ENCODE measurements at regions not wholly inside any gene's neighbourhood (a gene's known extent, or its start where the extent isn't known, plus 50 kb on each side); places are given as distances from the start of the nearest gene placed in this dataset.
"Not testable (repeated sequence)": the region's sequence is repeated elsewhere in the genome, so short reads cannot be mapped to it uniquely, and the experiment has no call there.

- Mint-ChIP-seq H3K36me3 (ENCODE audit: insufficient read depth) (no peaks in the 10 kb centered on the region), H3K4me1 (ENCODE audit: low read depth) (no peaks in the 10 kb centered on the region), H3K27me3 (no peaks in the 10 kb centered on the region), H3K4me3 (ENCODE audit: low read depth) (no peak overlapping the region), H3K27ac (no peak overlapping the region), H3K9me3 (ENCODE audit: low read depth) (no peaks in the 10 kb centered on the region)
- no peak for TF ChIP-seq CTCF (IDR thresholded peaks at IDR 0.05; ENCODE audit: unreplicated experiment)
- no peak for DNase-seq (ENCODE audit: low spot score, unreplicated experiment)
Observed at GRCh38 chr13:64697226-64697625, 2532.9 kb downstream of the PCDH9 start.

- peaks cover 1% of the 10 kb centered on the region for H3K4me1 Mint-ChIP-seq (ENCODE audit: low read depth)
- DNase-seq (ENCODE audit: low spot score, unreplicated experiment) = no peak
- no peak overlapping the region for H3K4me3 Mint-ChIP-seq (ENCODE audit: low read depth)
- no peak overlapping the region for H3K27ac Mint-ChIP-seq
- no peaks in the 10 kb centered on the region for H3K27me3 Mint-ChIP-seq
- no peaks in the 10 kb centered on the region for H3K36me3 Mint-ChIP-seq (ENCODE audit: insufficient read depth)
- no peaks in the 10 kb centered on the region for H3K9me3 Mint-ChIP-seq (ENCODE audit: low read depth)
- TF ChIP-seq CTCF (IDR thresholded peaks at IDR 0.05; ENCODE audit: unreplicated experiment) = no peak
Observed at GRCh38 chr13:64688893-64689677, 2541.1 kb downstream of the PCDH9 start.

- H3K36me3 Mint-ChIP-seq (ENCODE audit: insufficient read depth); H3K9me3 Mint-ChIP-seq (ENCODE audit: low read depth); DNase-seq (ENCODE audit: low spot score, unreplicated experiment); H3K27ac Mint-ChIP-seq; H3K27me3 Mint-ChIP-seq; H3K4me1 Mint-ChIP-seq (ENCODE audit: low read depth); H3K4me3 Mint-ChIP-seq (ENCODE audit: low read depth): not testable (repeated sequence)
Observed at GRCh38 chr13:64686536-64686935, 2543.6 kb downstream of the PCDH9 start.

DNA sequence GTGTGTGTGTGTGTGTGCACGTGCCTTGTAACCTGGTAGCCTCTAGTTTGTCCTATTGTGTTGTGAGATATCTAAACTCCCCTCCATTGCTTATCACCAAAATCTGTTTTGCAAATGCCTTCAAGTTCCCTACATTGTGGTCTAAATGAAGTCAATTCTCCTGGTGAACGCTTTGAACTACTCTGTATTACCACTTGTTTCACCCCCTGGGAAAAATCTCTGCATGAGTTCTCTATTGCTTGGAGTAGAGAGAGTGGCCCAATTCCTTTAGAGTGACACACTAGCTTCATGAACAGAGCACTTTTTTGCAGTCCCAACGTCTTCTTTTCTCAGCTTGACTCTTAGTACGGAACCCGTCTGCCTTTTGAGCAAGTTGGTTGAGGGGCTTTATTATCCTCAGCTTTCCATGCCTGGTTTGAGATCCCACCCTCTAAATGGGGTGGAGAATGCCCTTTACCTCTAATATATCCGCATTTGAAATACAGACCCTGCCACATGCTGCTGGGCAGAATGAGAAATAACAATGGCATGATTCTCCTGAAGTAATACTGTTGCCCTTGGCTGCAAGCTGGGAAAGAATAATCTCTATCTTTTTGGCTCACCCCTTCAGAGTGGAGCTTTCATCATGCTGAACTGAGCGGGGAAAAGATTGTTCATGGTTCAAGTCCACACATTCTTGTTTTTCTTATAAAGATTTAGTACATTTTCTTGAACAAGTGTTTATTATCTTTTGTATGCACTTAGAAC, 2545.3 kb downstream of the PCDH9 start:
- H3K4me3 Mint-ChIP-seq (ENCODE audit: low read depth) = no peak overlapping the region
- peaks cover 1% of the 10 kb centered on the region for H3K4me1 Mint-ChIP-seq (ENCODE audit: low read depth)
- peaks cover 3% of the 10 kb centered on the region for H3K9me3 Mint-ChIP-seq (ENCODE audit: low read depth)
- no peak for TF ChIP-seq CTCF (IDR thresholded peaks at IDR 0.05; ENCODE audit: unreplicated experiment)
- DNase-seq (ENCODE audit: low spot score, unreplicated experiment) = no peak
- no peaks in the 10 kb centered on the region for H3K27me3 Mint-ChIP-seq
- no peaks in the 10 kb centered on the region for H3K36me3 Mint-ChIP-seq (ENCODE audit: insufficient read depth)
- H3K27ac Mint-ChIP-seq = no peak overlapping the region

DNA sequence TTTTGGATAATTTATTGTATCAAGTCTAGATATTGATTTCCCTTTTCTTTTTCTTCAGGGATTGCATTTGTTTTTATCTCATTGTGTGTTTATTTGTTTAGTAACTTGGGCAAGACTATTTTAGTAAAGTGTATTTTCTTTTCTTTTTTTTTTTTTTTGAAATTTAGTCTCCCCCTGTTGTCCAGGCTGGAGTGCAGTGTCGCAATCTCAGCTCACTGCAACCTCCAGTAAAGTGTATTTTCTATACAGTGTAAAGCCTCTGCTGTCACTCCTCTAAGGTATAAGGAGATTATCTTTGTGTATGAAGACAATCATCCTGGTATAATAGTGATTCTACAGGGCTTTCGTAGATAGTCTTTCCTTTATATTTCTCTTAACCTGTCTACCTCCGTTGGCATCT, 2546.0 kb downstream of the PCDH9 start:
- Mint-ChIP-seq H3K27ac (no peak overlapping the region), H3K27me3 (no peaks in the 10 kb centered on the region), H3K4me3 (ENCODE audit: low read depth) (no peak overlapping the region), H3K9me3 (ENCODE audit: low read depth) (peaks cover 3% of the 10 kb centered on the region), H3K36me3 (ENCODE audit: insufficient read depth) (no peaks in the 10 kb centered on the region), H3K4me1 (ENCODE audit: low read depth) (peaks cover 1% of the 10 kb centered on the region)
- DNase-seq (ENCODE audit: low spot score, unreplicated experiment) = no peak
- TF ChIP-seq CTCF (IDR thresholded peaks at IDR 0.05; ENCODE audit: unreplicated experiment) = no peak
